SK-N-MC (cell line): ENCODE measurements at regions not wholly inside any gene's neighbourhood (a gene's known extent, or its start where the extent isn't known, plus 50 kb on each side); places are given as distances from the start of the nearest gene placed in this dataset.

ENCODE experiments used
- EZH2 ChIP-seq: fragments of 200-600 bp; sonication (generic); IDR thresholded peaks from one replicate; pipeline ENCODE4 v1.6.1; 2017; ENCODE audit warnings: antibody characterized with exemption
- FOXP2 ChIP-seq: optimal IDR thresholded peaks from 2 replicates; pipeline ENCODE3; 2011; ENCODE audit warnings: mild to moderate bottlenecking, moderate library complexity; ENCODE audit not compliant: insufficient read depth; ENCODE audit errors: extremely low read length, control extremely low read depth
- POLR2AphosphoS5 ChIP-seq: IDR thresholded peaks from 2 replicates; pipeline ENCODE4 v1.6.1; 2012; ENCODE audit warnings: mild to moderate bottlenecking, low read depth, low read length, borderline replicate concordance

DNA sequence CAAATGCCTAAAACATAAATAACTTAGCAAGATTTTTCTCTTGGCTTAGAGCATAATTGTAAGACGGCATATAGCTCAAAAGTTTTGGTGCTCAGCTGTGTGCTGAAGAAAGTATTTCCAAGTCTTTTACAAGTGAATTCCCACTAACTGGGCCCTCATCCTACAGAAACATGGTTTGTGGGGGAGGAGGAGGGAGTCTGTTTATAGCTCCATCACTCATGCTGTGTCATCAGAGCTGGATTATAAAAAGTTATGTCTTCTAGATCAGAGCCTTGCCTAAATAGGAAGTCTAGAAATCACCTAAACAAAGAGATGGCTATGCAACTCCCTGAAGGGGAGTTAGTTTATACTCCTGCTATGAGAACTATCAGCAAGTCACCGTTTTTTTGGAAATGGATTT, 65.9 kb upstream of the OTOGL start:
- no peak for TF ChIP-seq EZH2
- no peak for TF ChIP-seq POLR2AphosphoS5
- TF ChIP-seq FOXP2, result no peak
